ELF-1 (cell line): ENCODE measurements at regions not wholly inside any gene's neighbourhood (a gene's known extent, or its start where the extent isn't known, plus 50 kb on each side); places are given as distances from the start of the nearest gene placed in this dataset.

Source experiments
- DNase-seq: peaks from one replicate; pipeline ENCODE4 v3.0.0-alpha.2; 2016; ENCODE audit warnings: low read depth, low spot score

DNA sequence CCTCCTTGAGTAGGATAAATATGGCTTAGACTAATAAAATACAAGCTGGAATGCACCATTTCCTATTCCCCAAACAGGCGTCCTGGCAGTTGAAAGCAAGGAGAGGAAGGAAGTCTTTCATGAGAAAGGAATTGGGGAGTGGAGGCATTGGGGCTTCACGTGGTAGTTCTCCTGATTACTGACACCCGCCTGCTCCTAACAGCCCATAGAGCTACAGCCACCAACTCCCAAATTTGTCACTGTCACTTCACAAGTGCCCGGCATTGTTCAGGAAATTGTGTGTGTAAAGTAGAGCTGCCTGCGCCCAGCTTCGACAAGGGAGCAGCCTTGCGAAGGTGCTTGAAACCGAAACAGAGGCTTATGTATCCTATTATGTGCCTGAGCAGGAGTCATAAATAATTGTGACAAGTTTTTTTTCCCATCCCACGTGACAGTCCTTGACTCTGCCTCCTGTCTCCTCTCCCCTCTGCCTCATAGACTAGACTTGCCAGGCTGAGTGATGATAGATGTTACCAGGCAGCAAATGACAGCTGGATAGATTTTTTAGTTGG is 301.7 kb upstream of the ZFP64 start:
- no peak for DNase-seq

DNA sequence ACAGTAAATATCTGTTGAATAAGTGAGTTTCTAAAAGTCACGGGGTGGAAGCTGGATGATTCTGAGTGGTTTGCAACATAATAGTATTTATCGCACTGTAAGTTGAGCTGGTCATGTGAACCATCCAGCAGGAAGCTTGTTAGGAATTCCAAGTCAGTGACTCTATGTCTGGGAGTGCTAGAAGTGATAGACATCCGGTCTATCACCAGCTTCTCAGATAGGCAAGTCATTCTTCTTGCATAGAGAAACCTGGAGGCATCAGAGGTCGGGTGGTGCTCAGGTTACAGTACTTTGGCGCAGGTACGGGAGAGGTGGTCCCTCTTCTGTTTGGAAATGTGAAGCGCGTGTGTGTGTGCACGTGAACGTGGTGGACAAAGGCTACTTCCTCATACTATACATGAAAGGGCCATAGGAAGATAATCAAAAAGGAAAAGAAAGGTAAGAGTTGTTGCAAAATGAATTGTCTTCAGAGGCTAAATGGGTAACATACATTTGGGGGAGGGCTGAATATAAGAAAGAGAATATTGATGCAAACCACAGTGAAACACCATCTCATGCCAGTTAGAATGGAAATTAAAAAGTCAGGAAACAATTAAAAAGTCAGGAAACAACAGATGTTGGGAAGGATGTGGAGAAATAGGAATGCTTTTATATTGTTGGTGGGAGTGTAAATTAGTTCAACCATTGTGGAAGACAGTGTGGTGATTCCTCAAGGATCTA is 299.3 kb upstream of the ZFP64 start:
- DNase-seq: no peak

DNA sequence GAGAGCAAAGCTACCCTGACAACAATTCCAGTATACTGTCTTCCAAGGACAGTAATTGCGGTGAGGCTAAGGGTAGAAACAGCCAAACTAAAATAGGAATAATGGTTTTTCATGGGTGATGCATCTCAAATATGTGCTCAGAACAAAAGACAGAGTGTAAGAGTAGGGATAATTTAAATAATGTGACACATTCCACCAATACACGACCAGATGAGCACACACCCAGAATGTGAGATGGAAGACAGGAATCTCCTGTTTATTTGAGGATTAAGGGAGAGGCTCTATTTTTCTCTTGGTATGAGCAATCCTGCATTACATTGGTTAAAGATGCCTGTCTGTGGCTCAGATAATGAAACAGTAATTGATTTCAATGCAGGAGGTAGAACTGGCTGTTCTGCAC is 292.9 kb upstream of the ZFP64 start:
- DNase-seq: no peak

DNA sequence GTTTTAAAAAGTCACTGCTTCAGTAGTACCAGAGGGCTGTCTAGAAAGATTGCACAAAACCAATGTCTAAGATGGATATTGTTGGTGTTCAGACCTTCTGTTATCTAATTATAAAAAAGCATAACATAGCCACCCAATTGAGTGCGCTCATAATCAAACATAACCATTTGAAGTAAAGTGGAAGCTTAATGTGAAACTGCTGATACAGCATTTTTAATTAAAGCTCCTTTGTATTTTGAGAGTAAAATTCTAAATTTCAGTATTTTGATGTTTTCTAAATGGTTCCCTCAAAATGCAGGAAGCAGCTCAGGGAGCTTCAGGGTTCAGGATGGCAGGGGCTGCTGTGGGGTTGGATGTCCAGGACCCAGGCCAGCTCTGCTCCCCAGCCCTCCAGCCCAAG is 291.8 kb upstream of the ZFP64 start:
- no peak for DNase-seq

DNA sequence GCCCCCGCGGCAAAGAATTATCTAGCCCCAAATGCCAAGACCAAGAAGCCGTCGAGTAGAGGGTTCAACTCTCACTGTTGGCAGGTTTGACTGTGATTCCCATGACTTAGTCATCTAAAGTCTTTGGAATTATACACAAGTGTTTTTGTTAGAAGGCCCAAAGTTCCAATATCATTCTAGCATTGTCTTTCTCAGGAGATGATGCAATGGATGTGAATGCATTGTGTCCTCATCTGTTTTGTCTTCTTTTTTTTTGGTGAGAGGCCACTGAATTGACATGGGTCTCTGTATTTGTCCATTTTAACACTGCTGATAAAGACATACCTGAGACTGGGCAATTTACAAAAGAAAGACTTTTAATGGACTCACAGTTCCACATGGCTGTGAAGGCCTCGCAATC is 290.5 kb upstream of the ZFP64 start:
- no peak for DNase-seq

DNA sequence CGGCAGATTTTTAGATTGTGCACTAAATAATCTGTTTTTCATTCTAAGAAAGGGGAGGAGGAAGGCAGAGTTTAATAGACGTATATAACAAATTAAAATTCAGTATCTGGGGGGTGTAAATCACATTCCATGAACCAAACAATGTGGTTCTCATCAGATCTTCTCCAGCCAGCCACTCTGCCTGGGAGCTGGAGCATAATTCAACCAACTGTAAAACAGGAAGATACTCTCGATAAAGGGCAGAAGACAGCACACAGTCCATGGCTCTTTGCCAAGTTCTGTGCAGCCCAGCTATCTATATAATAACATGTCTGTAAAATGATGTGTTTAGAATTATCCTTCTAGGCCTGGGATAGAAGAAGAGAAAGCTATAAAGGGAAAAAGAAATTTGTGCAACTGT is 289.9 kb upstream of the ZFP64 start:
- no peak for DNase-seq

DNA sequence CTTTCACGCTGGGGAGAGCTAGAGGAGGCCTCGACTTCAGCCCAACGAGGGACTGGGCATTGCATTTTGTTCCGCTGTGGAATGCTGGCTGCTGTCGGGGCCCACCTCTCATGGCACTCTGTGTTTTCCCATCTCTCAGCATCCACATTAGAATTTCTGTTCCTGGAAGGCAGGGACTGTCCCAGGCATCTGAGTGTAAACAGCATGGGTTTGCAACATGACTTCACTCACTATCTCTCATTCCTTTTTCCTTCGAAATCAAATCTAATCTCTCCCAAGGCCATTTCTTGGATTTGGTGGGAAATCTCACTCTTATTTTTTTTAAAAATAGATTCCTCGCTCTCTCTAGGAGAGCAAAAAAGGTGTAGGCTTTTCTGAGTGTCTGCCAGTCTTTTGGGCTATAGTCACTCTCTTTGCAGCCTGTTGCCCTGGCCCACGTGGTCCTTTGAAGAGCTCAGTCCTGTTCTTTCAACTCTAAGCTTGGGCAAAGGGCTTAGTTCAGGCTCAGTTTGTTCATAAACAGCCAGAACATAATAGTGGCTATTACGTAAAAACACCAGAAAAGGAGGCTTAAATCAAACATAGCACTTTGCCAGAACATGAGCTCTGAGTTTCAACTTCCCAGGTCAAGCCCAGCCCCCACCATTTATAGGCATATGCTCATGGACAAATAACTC is 284.6 kb upstream of the ZFP64 start:
- no peak for DNase-seq

DNA sequence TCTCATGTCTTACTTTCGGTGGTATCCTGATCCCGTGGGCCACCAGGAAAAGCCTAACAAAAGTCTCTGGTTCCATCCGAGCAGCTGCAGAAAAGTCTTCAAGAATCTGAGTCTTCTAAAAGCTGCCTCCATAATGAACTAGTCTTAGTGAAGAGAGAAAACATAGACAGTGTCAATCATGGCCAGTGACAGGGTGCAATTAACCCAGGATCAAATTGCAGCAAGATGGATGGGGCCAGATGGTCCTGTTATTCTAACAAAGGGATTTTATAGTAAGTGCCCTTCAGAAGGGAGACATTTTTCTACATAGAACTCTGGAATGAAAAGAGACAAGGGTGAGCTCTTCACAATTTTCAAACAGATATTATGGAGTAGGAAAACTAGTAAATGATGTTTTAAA is 281.6 kb upstream of the ZFP64 start:
- DNase-seq: no peak

DNA sequence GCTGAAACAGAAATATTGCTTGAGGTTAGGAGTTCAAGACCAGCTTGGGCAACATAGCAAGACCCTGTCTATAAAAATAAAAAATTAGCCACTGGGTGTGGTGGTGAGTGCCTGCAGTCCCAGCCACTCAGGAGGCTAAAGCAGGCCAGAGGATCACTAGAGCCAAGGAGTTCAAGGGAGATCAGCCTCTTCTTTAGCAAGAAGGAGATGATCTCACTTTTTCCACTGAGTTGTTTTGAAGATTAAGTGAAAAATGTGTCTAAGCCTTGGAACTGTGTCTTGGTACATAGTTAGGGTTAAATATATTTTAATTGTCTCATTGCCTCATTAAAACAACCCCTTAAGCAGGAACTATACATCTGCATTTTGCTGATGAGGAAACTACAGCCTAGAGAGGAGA is 279.0 kb upstream of the ZFP64 start:
- no peak for DNase-seq

DNA sequence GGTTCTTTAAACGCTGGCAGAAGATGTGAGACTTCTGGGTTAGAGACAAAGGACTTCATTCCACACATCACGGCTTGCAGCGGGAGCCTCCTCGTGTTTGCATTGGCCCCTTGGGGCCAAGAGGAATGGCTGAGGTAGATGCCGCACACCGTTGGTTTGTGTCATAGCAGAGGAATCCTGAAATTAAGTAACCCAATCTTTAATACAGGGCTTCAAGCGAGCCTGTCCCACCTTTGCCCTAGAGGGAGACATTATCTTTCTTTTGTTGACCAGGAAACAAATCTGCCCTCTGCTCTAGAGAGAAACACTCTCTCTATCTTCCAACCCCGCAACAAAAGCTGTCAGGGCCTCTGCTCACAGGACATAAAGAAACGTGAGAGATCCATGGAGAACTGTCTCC is 277.5 kb upstream of the ZFP64 start:
- no peak for DNase-seq

DNA sequence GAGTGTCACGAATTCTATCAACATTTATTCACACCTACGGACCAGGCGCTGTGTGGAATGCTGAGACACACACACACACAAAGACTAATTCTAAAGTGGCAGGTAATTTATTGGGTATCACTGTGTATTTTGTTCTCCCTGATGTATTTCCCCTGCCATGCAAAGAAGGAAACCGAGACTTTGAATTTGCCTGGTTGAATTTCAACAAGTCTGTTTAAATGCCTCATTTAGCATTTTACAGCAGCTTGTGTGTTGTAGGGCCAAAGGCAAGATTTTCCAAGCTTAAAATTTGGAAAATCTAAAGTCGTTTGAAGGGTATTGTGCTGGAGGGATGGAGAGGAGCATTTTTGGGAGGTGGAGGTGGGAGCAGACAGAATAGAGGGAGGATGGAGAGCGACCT is 274.4 kb upstream of the ZFP64 start:
- no peak for DNase-seq

DNA sequence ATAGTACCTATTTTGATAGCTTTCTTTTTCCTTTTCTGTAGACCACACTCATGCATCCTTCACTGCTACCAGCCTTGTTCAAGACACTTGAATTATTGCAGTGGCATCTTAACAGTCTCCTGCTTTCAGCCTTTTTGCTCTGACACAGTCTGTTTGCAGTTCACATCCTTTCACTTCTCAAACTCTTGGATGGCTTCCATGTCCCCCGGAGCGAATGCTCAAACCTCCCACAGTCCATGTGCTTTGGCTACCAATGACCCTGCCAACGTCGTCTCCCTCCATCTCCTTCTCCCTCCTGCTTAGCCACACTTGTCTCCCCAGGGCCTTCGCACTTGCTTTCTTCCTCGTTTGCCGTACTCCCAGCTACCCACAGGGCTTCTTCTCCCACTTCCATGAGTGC is 270.0 kb upstream of the ZFP64 start:
- no peak for DNase-seq

DNA sequence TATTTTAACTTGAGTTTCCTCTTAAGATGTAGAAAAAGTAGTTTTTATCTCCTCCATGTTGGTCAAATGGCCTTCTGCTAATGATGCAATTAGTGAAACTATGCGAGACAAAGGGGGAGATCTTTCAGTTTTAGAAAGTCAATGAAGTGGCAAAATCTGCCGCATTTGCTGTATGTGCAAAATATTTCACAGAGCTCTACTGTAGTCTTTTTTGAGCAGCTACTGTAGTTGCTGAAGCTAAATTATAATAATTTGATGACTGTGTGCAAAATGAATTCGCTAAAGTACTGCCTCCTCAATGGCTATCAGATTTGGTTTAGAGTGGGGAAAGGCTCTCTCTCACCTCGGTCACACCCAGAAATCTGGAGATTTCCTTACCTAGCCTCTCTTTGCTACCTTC is 267.6 kb upstream of the ZFP64 start:
- no peak for DNase-seq

DNA sequence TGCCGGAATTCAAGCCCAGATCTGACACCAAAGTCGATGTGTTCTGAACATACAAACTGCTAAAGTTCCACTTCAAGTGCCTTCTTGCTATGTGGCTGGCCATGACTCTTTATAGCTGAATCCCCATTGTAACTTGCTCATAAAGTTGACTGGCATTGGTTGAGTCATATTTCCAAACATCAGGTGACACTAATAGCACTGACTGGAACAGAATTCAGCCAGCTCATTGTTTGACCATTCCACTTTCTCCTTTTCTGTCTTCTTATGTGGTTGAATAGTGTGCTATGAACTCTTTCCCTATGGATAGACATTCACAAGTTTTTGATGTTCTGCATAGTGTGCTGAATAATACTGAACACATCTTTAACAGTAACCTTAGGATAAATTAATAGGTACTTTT is 266.2 kb upstream of the ZFP64 start:
- no peak for DNase-seq

DNA sequence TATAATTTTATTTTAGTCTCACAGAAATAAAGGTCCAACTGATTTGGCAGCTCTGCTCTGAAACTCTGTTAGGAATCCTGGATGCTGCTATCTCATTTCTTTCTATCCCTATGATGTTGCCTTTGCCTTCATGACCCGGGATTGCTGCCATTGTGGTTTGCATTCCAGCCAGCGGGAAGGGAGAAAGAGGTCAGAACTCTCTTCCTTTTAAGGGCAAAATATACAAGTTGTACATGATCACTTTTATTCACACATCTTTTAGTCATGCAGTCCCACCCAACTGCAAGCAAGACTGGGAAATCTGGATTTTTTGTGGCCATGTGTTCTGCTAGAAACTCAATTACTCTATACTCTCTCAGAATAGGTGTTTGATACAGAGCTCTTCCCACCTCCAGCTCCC is 263.1 kb upstream of the ZFP64 start:
- DNase-seq: no peak

DNA sequence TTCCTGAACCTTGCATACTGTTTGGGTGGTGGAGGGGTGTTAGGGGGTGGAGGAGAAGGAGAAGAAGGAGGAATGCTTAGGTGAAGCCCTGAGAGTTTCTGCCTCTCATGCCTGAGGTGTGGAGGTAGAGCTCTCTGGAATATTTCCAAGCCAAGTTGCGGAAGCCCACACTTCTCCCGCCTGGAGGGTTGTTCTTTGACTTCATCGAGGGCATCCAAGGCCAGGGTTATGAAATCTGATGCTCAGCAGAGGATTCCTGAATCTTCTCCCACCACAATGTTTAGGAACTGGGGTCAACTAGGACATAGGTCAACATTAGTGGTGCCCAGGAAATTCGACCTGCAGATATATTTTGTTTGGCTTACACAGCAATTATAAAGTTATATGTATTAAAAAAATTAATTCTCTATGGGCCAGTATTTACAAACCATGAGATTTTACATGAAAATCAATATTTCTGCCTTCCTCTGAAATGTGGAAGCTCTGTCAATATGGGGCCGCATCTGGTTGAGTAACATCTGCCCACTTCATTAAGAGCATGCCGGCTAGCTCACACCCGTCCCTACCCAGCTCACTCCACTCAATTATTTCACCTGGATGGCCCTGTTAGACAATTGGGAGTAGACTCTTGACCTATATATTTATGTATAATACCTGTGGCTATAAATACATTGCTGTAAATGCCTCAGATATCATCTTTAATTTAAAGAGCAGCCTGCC is 257.1 kb upstream of the ZFP64 start:
- no peak for DNase-seq

DNA sequence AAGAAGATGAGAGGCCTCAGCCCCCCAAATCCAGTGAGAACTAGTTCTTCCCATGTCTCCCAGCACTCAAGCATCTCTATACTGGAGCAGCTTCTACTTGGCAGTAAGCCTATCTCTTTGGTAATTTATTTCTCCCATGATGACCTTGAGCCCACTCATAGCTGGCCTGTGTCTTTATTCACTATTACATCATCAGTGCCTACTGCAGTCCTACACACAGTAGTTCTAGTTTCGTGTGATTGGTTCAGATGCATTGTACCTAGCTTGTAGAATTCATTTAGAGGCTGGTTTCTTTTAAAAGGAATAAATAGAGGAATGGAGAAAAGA is 255.6 kb upstream of the ZFP64 start:
- no peak for DNase-seq

DNA sequence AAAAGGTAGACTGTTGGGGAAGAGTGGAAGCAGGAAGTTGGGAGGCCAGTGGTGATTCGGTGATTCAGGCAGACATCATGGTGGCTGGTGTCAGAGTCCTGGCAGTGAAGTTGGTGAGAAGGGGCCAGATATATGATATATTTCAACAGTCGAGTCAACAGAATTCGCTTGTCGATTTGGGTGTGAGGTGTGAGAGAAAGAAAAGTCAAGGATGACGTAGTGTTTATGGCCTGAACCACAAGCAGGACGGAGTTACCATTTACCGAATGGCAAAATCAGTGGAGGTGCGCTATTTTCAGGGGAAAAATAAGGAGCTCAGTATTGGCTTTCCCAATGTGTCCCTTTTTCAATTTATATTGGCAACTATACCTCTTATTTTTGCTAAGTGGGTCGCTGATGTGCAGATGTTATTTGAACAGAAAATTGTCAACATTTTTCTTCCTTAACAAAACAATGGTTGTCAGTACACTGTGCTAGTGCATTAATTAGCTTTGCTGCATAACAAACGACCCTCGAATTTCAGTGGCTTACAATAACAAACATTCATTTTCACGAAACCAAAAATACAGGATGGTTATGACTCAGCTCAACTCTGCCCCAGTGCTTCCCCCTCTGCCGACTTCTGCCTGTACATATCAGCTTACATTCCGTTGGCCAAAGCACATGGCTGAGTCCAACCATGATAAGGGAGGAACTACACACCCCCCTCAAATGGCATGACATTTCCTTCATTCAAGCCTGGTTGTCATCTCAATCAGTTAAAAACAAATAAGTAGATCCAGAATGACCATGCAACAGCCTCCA is 255.0 kb upstream of the ZFP64 start:
- DNase-seq: no peak

DNA sequence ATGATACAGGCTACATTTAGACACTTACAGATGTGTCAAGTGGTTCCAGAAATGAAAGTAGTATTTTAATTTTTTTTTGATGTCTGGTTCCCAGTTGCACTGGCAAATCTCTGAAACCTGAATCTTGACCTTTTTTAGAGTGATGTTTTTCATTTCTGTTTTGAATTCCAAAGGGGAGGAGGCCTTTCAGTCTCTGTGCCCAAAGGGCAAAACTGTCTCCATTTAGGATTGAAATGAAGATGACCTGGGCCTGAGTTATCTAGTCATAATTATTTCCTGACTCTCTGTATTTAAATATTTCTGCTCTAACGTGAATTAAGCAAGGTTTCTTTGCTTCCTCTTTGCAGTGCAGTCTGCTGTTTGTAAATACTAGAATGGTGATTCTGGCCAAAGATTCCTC is 252.9 kb upstream of the ZFP64 start:
- DNase-seq: no peak

DNA sequence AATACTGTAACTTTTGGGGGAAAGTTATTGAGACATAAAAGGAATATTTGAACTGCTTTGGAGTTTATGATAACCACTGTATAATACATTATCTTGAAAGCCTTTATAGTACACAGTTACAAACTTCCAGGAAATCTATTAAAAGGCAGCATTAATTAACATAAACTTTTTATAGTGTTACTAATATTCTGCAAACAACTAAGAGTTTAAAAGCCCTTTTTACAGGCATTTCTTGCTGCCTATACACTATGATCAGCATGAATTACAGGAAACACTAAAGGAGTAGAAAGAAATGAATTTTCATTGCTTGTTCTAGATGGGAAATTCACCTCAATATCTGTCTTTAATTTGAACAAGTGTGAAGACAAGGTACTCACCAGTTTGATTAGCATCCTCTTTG is 252.3 kb upstream of the ZFP64 start:
- DNase-seq: no peak

DNA sequence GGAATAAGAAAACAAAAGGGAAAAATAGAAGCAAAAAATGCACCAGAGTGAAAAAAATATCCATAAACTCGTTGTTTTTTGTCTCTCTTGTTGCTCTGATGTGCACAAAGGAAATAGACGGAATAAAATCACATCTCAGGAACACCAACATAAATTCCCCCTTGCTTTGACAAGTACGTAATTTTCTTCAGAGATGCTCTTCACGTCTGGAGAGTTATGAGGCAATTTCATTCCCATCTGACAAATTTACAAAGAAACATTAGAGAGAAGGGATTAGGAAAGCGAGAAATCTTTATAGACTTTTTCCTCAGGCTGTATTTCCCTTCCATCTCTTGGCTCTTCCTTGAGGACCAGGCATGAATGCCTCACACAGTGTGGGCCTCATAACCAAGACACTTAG is 250.1 kb upstream of the ZFP64 start:
- no peak for DNase-seq

DNA sequence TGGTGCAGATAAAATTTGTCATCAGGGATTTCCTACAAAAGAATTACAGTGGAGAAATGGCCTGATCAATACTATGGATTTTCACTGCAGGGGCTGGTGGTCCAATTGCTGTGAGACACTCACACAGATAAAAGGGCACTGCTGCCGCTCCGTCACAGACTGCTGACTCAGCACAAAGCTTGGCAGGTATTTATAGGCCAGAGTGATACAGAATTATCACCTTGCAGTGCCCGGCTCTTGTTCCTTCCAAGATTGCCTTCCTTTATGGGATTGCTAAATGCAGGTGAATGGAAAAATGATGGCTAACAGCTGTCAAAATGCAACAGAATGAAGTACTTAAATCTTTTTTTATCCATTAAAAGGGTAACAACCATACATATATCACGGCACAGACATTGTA is 247.8 kb upstream of the ZFP64 start:
- DNase-seq: no peak
